ENCODE measurements at regions not wholly inside any gene's neighbourhood (a gene's known extent, or its start where the extent isn't known, plus 50 kb on each side); places are given as distances from the start of the nearest gene placed in this dataset.

DNA sequence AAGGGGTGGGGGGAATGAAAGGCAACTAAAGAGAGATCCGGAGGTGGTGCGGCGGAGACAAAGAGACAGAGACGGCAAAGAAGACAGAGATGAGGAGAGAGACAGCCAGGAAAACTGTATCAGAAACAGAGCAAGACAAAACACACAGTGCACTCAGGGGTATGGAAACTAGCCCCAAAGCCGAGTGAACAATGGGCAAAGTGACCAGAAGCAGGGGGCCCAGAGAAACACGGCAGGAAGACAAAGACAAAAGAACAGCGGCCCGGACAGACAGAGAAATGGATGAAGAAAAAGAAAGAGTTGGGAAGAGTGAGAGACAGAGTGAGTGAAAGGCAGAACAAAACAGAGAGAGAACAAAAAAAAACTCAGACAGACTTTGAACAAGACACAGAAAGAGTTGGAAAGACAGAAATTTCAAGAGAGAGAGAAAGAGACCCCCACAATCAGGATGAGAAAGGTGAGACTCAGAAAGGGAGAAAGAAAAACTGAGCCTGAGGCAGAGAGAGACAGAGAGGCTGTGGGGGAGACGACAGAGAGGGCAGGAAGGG lies 60.6 kb upstream of the PAX2 start:
- TF ChIP-seq, protein P1, sequence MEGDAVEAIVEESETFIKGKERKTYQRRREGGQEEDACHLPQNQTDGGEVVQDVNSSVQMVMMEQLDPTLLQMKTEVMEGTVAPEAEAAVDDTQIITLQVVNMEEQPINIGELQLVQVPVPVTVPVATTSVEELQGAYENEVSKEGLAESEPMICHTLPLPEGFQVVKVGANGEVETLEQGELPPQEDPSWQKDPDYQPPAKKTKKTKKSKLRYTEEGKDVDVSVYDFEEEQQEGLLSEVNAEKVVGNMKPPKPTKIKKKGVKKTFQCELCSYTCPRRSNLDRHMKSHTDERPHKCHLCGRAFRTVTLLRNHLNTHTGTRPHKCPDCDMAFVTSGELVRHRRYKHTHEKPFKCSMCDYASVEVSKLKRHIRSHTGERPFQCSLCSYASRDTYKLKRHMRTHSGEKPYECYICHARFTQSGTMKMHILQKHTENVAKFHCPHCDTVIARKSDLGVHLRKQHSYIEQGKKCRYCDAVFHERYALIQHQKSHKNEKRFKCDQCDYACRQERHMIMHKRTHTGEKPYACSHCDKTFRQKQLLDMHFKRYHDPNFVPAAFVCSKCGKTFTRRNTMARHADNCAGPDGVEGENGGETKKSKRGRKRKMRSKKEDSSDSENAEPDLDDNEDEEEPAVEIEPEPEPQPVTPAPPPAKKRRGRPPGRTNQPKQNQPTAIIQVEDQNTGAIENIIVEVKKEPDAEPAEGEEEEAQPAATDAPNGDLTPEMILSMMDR (IDR thresholded peaks at IDR 0.05) = no peak
- TF ChIP-seq POLR2A (IDR thresholded peaks at IDR 0.05) = no peak

Measured in uterus (tissue), 2 donors.